ENCODE measurements at regions not wholly inside any gene's neighbourhood (a gene's known extent, or its start where the extent isn't known, plus 50 kb on each side); places are given as distances from the start of the nearest gene placed in this dataset.

DNA sequence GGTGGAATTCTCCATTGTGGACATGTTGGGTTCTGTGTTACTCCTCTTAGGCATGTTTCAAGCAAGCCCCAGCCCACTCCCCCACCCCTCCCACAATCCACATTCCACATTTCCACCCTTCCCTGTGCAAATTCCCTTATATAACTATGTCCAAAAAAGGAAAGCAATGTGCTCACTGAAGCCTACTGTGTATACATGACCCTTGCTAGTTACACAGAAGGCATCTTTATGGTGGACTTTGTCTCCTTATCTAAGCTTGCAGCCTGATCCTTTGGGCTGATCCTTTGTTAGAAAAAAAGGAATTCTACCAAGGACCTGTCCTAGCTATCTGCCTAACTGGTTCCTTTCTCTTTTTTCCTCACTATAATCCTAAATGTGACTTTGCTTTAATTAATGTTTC lies 796.8 kb downstream of the NLGN4X start:
- ChIA-PET POLR2A (ENCODE audit: low non-redundant PET) (no interaction called here), CTCF (no interaction called here)
- DNase-seq (ENCODE audit: low spot score): no peak
- TF ChIP-seq, protein P1, sequence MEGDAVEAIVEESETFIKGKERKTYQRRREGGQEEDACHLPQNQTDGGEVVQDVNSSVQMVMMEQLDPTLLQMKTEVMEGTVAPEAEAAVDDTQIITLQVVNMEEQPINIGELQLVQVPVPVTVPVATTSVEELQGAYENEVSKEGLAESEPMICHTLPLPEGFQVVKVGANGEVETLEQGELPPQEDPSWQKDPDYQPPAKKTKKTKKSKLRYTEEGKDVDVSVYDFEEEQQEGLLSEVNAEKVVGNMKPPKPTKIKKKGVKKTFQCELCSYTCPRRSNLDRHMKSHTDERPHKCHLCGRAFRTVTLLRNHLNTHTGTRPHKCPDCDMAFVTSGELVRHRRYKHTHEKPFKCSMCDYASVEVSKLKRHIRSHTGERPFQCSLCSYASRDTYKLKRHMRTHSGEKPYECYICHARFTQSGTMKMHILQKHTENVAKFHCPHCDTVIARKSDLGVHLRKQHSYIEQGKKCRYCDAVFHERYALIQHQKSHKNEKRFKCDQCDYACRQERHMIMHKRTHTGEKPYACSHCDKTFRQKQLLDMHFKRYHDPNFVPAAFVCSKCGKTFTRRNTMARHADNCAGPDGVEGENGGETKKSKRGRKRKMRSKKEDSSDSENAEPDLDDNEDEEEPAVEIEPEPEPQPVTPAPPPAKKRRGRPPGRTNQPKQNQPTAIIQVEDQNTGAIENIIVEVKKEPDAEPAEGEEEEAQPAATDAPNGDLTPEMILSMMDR (conservative IDR thresholded peaks at IDR 0.05; ENCODE audit: low read depth): no peak
- no peak overlapping the region for H3K27ac ChIP-seq

DNA sequence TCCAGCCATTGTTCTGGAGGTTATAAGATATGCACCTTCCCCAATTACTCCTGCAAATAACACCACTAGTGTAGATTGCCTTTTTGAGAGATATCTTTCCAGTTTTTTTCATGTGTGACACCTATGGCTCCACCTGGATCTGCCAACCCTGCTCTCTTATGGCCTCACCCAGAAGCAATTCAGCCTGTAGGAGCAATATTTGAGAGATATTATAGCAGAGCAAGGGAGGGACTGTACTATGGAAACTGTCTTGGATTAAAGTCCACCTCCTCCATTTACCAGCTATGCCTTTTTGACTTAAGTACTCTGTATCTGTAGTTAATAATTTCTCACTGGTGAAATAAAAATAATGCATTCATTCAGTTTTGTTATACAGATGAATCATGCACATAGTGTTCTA lies 803.5 kb downstream of the NLGN4X start:
- DNase-seq (ENCODE audit: low spot score): no peak
- no peak overlapping the region for H3K27ac ChIP-seq
- ChIA-PET POLR2A (ENCODE audit: low non-redundant PET) (no interaction called here), CTCF (no interaction called here)
- TF ChIP-seq, protein P1 (conservative IDR thresholded peaks at IDR 0.05; ENCODE audit: low read depth): no peak

DNA sequence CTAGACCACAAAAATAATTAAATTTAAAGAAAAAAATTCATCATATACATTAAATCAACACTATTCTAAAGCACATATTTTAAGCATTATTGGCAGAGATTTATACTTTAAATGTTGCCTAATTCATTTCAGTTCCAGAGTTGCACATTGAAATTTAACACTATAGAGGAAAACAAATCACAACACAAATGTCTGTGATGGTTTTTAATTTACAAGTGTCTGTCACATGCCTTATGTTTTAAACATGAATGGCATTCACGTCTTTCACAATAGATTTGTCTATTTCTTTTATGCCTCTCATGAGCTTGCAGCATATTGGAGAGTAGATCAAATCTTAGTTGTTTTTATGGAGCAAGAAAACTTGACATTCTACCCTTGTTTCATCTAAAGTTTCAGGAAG lies 811.3 kb downstream of the NLGN4X start:
- TF ChIP-seq, protein P1 (conservative IDR thresholded peaks at IDR 0.05; ENCODE audit: low read depth): no peak
- no peak overlapping the region for H3K27ac ChIP-seq
- ChIA-PET POLR2A (ENCODE audit: low non-redundant PET) (no interaction called here), CTCF (no interaction called here)
- DNase-seq (ENCODE audit: low spot score): no peak

DNA sequence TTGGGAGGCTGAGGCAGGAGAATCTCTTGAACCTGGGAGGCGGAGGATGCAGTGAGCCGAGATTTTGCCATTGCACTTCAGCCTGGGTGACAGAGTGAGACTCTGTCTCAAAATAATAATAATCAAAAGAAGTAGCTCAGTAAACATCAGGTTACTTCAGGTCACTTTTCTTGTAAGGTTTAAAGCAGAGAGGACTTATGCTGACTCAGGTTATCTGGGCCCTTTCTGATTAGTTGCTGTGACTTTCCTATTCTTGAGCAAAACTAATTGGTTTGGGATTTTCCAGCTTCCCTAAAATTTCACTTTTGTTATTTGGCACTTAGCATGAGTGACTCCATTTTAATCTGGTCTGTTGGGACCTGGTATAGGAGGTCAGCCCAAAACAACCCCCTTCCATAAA lies 812.9 kb downstream of the NLGN4X start:
- ChIA-PET POLR2A (ENCODE audit: low non-redundant PET) (no interaction called here), CTCF (interaction anchor here (0.6 kb wide), 1 partner anchor 868 kb away, joined by 3 read pairs; no protein-coding TSS in a partner anchor)
- TF ChIP-seq, protein P1 (conservative IDR thresholded peaks at IDR 0.05; ENCODE audit: low read depth): no peak
- DNase-seq (ENCODE audit: low spot score): no peak
- no peak overlapping the region for H3K27ac ChIP-seq

DNA sequence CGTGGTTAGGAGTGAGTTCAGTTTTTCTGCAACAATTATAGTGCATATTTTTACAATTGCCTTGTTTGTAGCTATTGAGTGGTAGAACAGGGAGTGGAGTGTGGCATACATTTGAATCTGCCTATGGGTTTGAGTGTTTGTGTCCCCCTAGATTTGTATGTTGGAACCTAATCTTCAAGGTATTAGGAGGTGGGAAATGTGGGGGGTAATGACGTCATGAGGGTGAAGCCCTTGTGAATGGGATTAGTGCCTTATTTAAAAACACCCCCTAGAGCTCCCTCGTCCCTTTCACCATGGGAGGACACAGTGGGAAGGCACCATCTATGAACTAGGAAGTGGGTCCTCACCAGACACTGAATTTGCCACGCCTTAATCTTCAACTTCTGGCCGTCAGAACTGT lies 819.6 kb downstream of the NLGN4X start:
- POLR2A ChIA-PET (ENCODE audit: low non-redundant PET): no interaction called here
- CTCF ChIA-PET: no interaction called here
- TF ChIP-seq, protein P1 (conservative IDR thresholded peaks at IDR 0.05; ENCODE audit: low read depth): no peak
- no peak overlapping the region for H3K27ac ChIP-seq
- DNase-seq (ENCODE audit: low spot score): no peak

DNA sequence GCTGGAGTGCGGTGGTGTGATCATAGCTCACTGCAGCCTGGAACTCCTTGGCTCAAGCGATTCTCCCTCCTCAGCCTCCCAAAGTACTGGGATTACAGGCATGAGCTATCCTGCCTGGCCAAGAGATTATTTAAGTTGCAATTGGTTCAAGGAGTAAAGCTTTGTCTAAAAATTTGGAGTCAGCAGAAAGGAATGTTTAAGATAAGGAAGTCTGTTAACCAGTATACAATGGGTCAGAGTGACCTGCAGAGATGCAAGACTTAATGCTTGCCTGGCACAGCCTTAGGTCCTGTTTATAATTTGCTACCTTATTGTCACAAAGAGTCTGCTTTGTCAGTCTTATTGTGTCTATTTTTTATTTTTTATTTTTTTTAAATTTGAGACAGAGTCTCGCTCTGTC lies 826.2 kb downstream of the NLGN4X start:
- no peak overlapping the region for H3K27ac ChIP-seq
- CTCF ChIA-PET: no interaction called here
- POLR2A ChIA-PET (ENCODE audit: low non-redundant PET): no interaction called here
- no peak for DNase-seq (ENCODE audit: low spot score)
- TF ChIP-seq, protein P1 (conservative IDR thresholded peaks at IDR 0.05; ENCODE audit: low read depth): no peak

DNA sequence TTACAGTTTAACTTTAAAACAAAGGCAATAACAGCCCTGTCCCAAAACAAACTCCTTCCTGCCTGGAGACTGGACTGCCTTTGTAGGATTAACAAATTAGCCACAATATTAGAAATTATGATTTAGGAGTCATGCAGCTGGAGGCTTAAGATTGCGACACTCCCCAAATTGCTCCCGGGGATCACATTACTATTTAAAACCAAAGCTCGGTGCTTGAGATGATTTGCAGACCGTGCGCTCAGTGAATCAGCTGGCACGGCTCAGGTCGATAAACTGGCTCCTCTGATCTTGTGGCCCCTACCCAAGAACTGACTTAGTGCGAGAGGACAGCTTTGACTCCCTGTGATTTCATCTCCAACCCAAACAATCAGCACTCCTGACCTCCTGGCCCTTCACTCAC lies 829.3 kb downstream of the NLGN4X start:
- no peak for DNase-seq (ENCODE audit: low spot score)
- ChIA-PET CTCF (no interaction called here), POLR2A (ENCODE audit: low non-redundant PET) (no interaction called here)
- H3K27ac ChIP-seq: no peak overlapping the region
- TF ChIP-seq, protein P1 (conservative IDR thresholded peaks at IDR 0.05; ENCODE audit: low read depth): no peak
